ENCODE measurements at regions not wholly inside any gene's neighbourhood (a gene's known extent, or its start where the extent isn't known, plus 50 kb on each side); places are given as distances from the start of the nearest gene placed in this dataset.

DNA sequence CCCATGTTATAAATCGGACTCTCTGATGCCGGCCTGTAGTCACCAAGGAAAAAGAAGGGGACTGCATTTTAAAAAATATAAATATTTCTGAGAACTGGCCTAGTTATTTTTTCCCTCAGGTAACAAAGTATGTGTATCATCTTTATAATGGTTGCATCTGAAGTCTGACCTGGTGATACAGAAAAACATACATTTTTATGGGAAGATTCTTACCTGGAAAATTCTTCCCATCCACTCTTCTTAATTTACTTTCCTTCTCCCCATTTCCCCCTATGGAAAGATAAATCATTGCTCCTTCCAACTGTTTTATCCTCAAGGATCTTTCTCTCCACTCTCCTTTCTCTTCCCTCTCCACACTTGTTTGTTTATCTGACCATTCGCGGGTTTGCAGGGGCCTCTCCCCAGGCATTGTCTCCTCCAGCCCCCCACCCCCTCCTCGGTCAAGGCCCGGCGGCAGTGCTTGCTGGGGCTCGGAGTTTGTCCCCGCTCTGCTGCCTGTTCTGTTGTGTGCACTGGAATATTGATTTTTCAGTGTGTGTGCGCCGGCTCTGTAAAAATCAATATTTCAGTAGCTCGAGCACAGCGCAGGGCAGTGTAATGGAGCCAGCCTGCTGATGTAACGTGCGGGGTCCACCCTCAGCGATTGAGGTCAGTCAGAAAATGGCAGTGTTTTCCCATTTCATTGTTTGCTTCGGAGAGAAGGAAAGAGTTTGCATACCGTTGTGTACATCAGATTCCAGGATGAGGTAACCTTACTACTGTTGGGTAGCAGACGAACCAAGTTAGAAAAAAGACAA lies 199.5 kb upstream of the NFE2L3 start:
- Mint-ChIP-seq H3K4me3 (peak overlapping the region; percentile 47), H3K4me1 (peaks cover 20% of the 10 kb centered on the region), H3K27ac (peak overlapping the region; percentile 55), H3K9me3 (no peaks in the 10 kb centered on the region), H3K27me3 (peaks cover 3% of the 10 kb centered on the region), H3K36me3 (no peaks in the 10 kb centered on the region)

- Mint-ChIP-seq H3K4me1 (peaks cover 15% of the 10 kb centered on the region), H3K9me3 (no peaks in the 10 kb centered on the region), H3K4me3 (no peak overlapping the region), H3K36me3 (no peaks in the 10 kb centered on the region), H3K27ac (no peak overlapping the region), H3K27me3 (peaks cover 3% of the 10 kb centered on the region)
Measured at GRCh38 chr7:25953859-25954258, 198.1 kb upstream of the NFE2L3 start.

DNA sequence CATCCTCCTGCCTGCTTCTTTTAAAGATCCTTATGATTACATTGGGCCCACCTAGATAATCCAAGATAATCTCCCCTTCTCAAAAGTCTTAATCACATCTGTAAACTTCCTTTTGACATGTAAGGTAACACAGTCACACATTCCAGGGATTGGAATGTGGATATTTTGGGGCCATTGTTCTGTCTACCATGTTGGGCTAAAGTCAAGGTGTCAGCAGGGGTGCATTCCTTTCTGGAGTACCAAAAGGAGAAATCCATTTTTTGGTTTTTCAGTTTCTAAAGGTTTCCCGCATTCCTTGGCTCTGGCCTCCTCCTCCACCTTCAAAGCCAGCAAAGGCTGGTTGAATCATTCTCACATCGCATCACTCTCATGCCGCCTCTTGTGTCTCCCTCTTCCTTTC lies 197.6 kb upstream of the NFE2L3 start:
- Mint-ChIP-seq H3K4me3 (no peak overlapping the region), H3K27ac (no peak overlapping the region), H3K4me1 (peaks cover 9% of the 10 kb centered on the region), H3K36me3 (no peaks in the 10 kb centered on the region), H3K9me3 (no peaks in the 10 kb centered on the region), H3K27me3 (no peaks in the 10 kb centered on the region)

DNA sequence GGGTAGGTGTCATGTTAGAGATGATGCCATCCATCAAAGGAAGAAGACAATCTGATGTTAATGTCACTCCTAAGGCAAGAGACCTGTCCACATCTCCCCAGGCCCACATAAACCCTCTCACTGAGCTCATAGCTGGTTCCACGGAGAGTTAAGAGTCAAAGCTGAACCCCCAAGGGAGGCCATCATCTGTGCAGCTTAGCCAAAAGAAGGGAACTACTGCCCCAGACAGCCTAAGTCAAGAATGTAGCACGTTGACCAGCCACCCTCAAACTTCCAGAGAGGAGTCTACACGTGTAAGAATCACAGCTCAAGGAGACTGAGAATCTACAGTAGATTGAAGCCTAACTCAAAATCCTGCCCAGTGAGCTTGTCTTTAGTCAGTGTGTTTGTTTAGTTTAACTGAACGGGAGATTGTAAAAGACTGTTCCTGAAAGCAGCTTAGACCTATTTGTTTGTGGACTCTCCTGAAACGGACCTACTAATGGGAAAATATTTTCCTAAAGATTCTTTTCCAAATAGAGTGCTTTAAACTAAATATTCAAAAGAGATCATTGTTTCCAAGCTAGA lies 192.7 kb upstream of the NFE2L3 start:
- no peaks in the 10 kb centered on the region for H3K9me3 Mint-ChIP-seq
- no peaks in the 10 kb centered on the region for H3K36me3 Mint-ChIP-seq
- H3K4me1 Mint-ChIP-seq, result no peaks in the 10 kb centered on the region
- H3K27me3 Mint-ChIP-seq, result peaks cover 5% of the 10 kb centered on the region
- no peak overlapping the region for H3K27ac Mint-ChIP-seq
- no peak overlapping the region for H3K4me3 Mint-ChIP-seq

DNA sequence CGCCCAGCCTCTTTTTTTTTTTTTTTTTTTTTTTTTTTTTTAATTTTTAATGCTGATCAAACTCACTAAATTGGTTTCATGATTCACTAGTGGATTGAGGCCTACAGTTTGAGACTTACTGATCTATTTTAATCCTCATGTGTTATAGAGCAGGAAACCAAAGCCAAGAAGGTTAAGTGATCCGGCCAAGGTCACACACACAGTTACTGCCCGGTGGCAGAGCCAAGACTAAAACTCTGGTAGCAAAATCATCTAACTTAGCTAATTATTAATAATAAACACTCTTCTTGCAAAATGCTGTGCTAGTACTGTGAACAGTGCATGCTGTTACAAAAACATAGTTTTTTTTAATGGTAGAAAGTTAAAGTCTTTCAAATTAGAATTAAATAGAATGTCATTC lies 188.3 kb upstream of the NFE2L3 start:
- Mint-ChIP-seq H3K9me3 (no peaks in the 10 kb centered on the region), H3K27me3 (peaks cover 22% of the 10 kb centered on the region), H3K4me3 (no peak overlapping the region), H3K4me1 (no peaks in the 10 kb centered on the region), H3K36me3 (no peaks in the 10 kb centered on the region), H3K27ac (no peak overlapping the region)

- Mint-ChIP-seq H3K27ac (no peak overlapping the region), H3K36me3 (no peaks in the 10 kb centered on the region), H3K9me3 (no peaks in the 10 kb centered on the region), H3K4me1 (no peaks in the 10 kb centered on the region), H3K4me3 (no peak overlapping the region), H3K27me3 (peaks cover 22% of the 10 kb centered on the region)
Measured at GRCh38 chr7:25964483-25964991, 187.5 kb upstream of the NFE2L3 start.

- no peaks in the 10 kb centered on the region for H3K9me3 Mint-ChIP-seq
- no peaks in the 10 kb centered on the region for H3K36me3 Mint-ChIP-seq
- H3K4me3 Mint-ChIP-seq, result no peak overlapping the region
- H3K4me1 Mint-ChIP-seq, result no peaks in the 10 kb centered on the region
- no peak overlapping the region for H3K27ac Mint-ChIP-seq
- H3K27me3 Mint-ChIP-seq, result peaks cover 22% of the 10 kb centered on the region
Measured at GRCh38 chr7:25965405-25966123, 186.4 kb upstream of the NFE2L3 start.

GRCh38 chr7:25966469-25966868 lies 185.5 kb upstream of the NFE2L3 start:
- H3K9me3 Mint-ChIP-seq, result no peaks in the 10 kb centered on the region
- H3K4me3 Mint-ChIP-seq, result no peak overlapping the region
- peaks cover 22% of the 10 kb centered on the region for H3K27me3 Mint-ChIP-seq
- no peaks in the 10 kb centered on the region for H3K36me3 Mint-ChIP-seq
- H3K27ac Mint-ChIP-seq, result no peak overlapping the region
- H3K4me1 Mint-ChIP-seq, result no peaks in the 10 kb centered on the region

GRCh38 chr7:25967278-25968204 lies 184.5 kb upstream of the NFE2L3 start:
- no peaks in the 10 kb centered on the region for H3K4me1 Mint-ChIP-seq
- H3K9me3 Mint-ChIP-seq, result peaks cover 6% of the 10 kb centered on the region
- peaks cover 26% of the 10 kb centered on the region for H3K27me3 Mint-ChIP-seq
- no peak overlapping the region for H3K4me3 Mint-ChIP-seq
- H3K36me3 Mint-ChIP-seq, result no peaks in the 10 kb centered on the region
- H3K27ac Mint-ChIP-seq, result no peak overlapping the region

DNA sequence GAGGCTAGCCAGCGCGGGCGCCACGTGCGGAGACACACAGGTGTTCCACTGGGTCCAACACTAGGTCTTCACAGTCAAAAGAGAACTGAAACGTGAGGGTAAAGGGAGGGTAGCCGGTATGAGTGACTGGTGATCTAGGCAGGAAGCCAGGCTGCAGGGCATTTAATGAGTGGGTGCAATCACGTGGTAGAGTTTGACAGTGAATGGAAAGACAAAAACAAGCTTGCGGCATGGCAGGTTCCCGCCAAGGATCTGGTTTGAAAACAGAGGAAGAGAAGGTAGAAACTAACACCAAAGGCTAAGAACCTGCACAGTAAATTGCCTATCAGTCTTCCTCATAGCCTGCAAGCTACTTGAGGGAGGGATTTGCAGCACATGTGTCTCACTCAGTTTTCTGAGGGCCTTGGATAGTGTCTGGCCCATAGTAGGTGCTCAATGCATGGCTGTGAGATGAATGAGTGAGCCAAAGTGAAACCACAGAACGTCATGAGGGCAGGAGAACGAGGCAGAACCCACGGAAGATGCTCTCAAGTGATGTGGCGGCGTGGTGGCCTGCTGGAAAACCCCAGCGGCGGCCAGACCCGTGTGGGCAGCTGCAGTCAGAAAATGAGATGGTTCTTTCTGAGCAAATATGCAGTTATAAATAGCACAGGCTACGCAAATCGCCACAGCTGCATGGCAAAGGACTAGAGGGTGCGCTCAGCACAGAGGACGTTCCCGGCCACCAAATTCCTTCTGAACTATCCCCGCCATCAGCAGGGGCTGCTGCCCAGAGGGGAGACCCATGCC lies 183.6 kb upstream of the NFE2L3 start:
- H3K4me1 Mint-ChIP-seq, result no peaks in the 10 kb centered on the region
- peaks cover 25% of the 10 kb centered on the region for H3K27me3 Mint-ChIP-seq
- H3K36me3 Mint-ChIP-seq, result no peaks in the 10 kb centered on the region
- no peak overlapping the region for H3K27ac Mint-ChIP-seq
- no peak overlapping the region for H3K4me3 Mint-ChIP-seq
- peaks cover 13% of the 10 kb centered on the region for H3K9me3 Mint-ChIP-seq

DNA sequence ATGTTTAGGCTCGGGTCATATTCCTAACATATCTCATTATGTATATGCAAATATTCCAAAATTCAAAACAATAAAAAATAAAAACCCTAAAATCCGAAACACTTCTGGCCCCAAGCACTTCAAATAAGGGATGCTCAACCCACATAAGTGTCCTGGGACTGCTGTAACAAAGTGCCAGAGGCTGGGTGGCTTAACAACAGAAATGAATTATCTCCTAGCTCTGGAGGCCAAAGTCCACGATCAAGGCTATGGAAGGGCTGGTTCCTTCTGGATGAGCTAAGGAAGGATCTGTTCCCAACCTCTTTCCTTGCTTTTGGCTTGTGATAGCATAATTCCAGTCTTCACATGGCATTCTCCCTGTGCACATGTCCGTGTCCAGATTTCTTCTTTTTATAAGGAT lies 181.6 kb upstream of the NFE2L3 start:
- Mint-ChIP-seq H3K27ac (no peak overlapping the region), H3K27me3 (peaks cover 20% of the 10 kb centered on the region), H3K36me3 (no peaks in the 10 kb centered on the region), H3K4me1 (no peaks in the 10 kb centered on the region), H3K4me3 (no peak overlapping the region), H3K9me3 (peaks cover 13% of the 10 kb centered on the region)

DNA sequence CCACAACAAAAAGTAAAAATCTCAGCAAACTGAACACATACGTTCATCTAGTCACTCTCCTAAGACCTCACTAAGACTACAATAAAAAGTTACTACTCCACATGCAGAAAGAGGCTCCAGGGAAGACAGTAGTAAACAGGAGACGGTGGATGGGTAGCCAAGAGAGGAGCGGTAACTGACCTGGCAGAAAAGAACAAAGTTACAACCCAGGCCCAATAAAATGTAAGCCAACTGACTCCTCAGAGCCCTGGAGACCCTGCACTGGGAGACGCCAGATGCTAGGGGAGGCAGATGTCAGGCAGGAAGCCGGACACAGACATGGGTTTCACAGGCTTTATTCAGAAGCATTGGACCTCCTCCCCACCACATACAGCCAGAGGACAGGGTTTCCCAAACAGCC lies 181.1 kb upstream of the NFE2L3 start:
- H3K4me3 Mint-ChIP-seq, result no peak overlapping the region
- peaks cover 13% of the 10 kb centered on the region for H3K9me3 Mint-ChIP-seq
- H3K27me3 Mint-ChIP-seq, result peaks cover 15% of the 10 kb centered on the region
- no peaks in the 10 kb centered on the region for H3K4me1 Mint-ChIP-seq
- no peaks in the 10 kb centered on the region for H3K36me3 Mint-ChIP-seq
- H3K27ac Mint-ChIP-seq, result no peak overlapping the region

DNA sequence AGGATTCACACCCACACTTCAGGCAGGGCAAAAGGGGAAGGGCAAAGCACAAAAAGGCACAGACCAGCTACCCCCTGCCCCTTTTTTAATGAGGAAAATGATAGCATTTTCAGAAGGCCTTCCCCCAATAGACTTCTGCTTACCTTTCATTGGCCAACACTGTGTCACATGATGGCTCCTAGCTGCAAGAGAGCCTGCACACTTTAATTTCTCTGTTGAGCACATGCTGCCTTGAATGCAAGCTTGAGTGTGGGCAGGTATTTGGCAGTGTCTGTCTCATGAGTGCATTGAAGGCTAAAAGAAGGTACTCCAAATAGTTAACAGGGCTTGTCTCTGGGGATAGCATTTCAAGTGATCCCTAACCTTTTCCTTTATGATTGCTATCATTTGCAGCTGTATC lies 175.4 kb upstream of the NFE2L3 start:
- Mint-ChIP-seq H3K4me1 (no peaks in the 10 kb centered on the region), H3K27me3 (peaks cover 13% of the 10 kb centered on the region), H3K4me3 (no peak overlapping the region), H3K36me3 (peaks cover 1% of the 10 kb centered on the region), H3K27ac (no peak overlapping the region), H3K9me3 (peaks cover 12% of the 10 kb centered on the region)

DNA sequence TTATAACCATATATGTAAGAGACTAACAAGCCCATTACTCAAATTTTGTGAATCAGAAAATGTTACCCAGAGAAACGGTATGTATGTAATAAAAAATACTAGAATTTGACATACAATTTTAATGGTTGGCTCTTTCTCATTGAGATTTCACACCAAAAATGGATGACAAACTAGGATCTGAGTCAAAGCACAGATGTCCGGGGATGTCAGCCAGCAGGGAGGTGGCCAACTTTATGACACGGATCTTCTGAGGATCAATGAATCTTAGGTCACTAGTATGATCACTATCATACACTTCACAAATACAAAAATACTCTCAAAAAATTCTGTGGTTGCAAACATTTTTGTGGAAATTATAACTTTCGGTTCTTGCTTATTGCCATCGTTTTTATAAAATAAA lies 173.5 kb upstream of the NFE2L3 start:
- H3K27ac Mint-ChIP-seq, result no peak overlapping the region
- no peak overlapping the region for H3K4me3 Mint-ChIP-seq
- no peaks in the 10 kb centered on the region for H3K9me3 Mint-ChIP-seq
- H3K27me3 Mint-ChIP-seq, result peaks cover 11% of the 10 kb centered on the region
- no peaks in the 10 kb centered on the region for H3K4me1 Mint-ChIP-seq
- peaks cover 1% of the 10 kb centered on the region for H3K36me3 Mint-ChIP-seq

- no peaks in the 10 kb centered on the region for H3K9me3 Mint-ChIP-seq
Measured at GRCh38 chr7:25979605-25980004, 172.4 kb upstream of the NFE2L3 start.

More at GRCh38 chr7:25979605-25980004, 172.4 kb upstream of the NFE2L3 start:
- Mint-ChIP-seq H3K27me3 (peaks cover 15% of the 10 kb centered on the region), H3K36me3 (peaks cover 1% of the 10 kb centered on the region), H3K4me3 (no peak overlapping the region), H3K27ac (no peak overlapping the region), H3K4me1 (no peaks in the 10 kb centered on the region)

Measured in activated naive CD4-positive, alpha-beta T cell treated with anti-CD3 and anti-CD28 coated beads, Interleukin-2, amount 50 U/mL, for 24 hours (primary cell).